Heart left ventricle (tissue), 16 donors: ENCODE measurements at regions not wholly inside any gene's neighbourhood (a gene's known extent, or its start where the extent isn't known, plus 50 kb on each side); places are given as distances from the start of the nearest gene placed in this dataset.

ENCODE experiments used
- ATAC-seq, 4 donors: fragments of 200-7000 bp; cut with Tn5 transposase; one replicate each; pipeline ENCODE4 v1.9.1; 2020 to 2022; ENCODE audit warnings: moderate library complexity in 4 of 4, mild to moderate bottlenecking in 3 of 4, moderate number of reproducible peaks in 1 of 4
- DNase-seq, 5 donors: peaks; one replicate each; pipeline ENCODE4 v3.0.0-alpha.2; 2020
- H3K27ac ChIP-seq, 12 donors: fragments of 200-600 bp; sonication (generic) in 4 of 12; one replicate each; pipeline versions ENCODE4 v1.5.0 to v1.8.0; 2016 to 2022; ENCODE audit warnings: mild to moderate bottlenecking in 2 of 12
- H3K27me3 ChIP-seq, 9 donors: fragments of 200-600 bp; sonication (generic) in 2 of 9; one replicate each; pipeline versions ENCODE4 v1.5.1 to v1.8.0; 2016 to 2022; ENCODE audit warnings: mild to moderate bottlenecking in 3 of 9
- H3K36me3 ChIP-seq, 9 donors: fragments of 200-600 bp; sonication (generic) in 2 of 9; one replicate each; pipeline versions ENCODE4 v1.5.0 to v1.8.0; 2018 to 2022; ENCODE audit warnings: mild to moderate bottlenecking in 2 of 9
- H3K4me1 ChIP-seq, 12 donors: fragments of 200-600 bp; sonication (generic) in 4 of 12; one replicate each; pipeline versions ENCODE4 v1.5.0 to v1.8.0; 2016 to 2022; ENCODE audit warnings: mild to moderate bottlenecking in 3 of 12
- H3K4me3 ChIP-seq, 12 donors: fragments of 200-600 bp; sonication (generic) in 4 of 12; one replicate each; pipeline versions ENCODE4 v1.5.0 to v1.8.0; 2017 to 2022; ENCODE audit warnings: mild to moderate bottlenecking in 9 of 12, moderate library complexity in 4 of 12
- H3K9me3 ChIP-seq, 12 donors: fragments of 200-600 bp; sonication (generic) in 4 of 12; one replicate each; pipeline versions ENCODE4 v1.5.0 to v1.8.0; 2016 to 2022; ENCODE audit warnings: mild to moderate bottlenecking in 1 of 12
- POLR2A ChIP-seq, 2 donors: fragments of 450-650 bp; IDR thresholded peaks; one replicate each; pipeline ENCODE4 v1.6.1; 2017; ENCODE audit warnings: antibody characterized with exemption in 2 of 2, mild to moderate bottlenecking in 2 of 2, moderate library complexity in 2 of 2
- WGBS, 4 donors: extraction: QIAGEN DNeasy Blood & Tissue Kit in 2 of 4; methylation state at CpG; one replicate each; pipeline versions ENCODE4 v1.1.5 to v1.1.7; 2013 to 2018; 5-methylcytosine and 5-hydroxymethylcytosine counted together
- intact Hi-C, 10 donors: fragments of 100-400 bp; cut with DNase I; formaldehyde crosslinking; loops; one replicate each; pipeline versions ENCODE4 v1.11.1 to v1.14.2; 2022
- TF ChIP-seq, protein P1 (sequence below), 12 donors: fragments of 200-600 bp; sonication (generic) in 4 of 12; IDR thresholded peaks; one replicate each; pipeline versions ENCODE4 v1.5.0 to v1.8.0; 2018 to 2022; ENCODE audit warnings: antibody characterized with exemption in 12 of 12, mild to moderate bottlenecking in 5 of 12
- donor health status: ischemic (EF 13 %, LVEDD 7.1; RV severe dilation, severe dysfunction).
- donor health status: healthy with polysubstance abuse.
- donor health status: DM: no; HTN: yes; CAD: no.
- donor health status: DM: no; HTN: no; CAD: no.
- donor health status: ischemic (EF 25% LVEDD 6.9; RV normal size, moderate dysfunction).
- donor health status: ischemic (EF 25% LVEDD 5.7; RV mildly dilated, moderate dysfunction).
- donor health status: healthy.
- donor health status: DM: yes; HTN: yes; CAD: no.
- donor health status: ischemic (EF 35%, LVEDD 5.7; RV mildly dilated, moderate dysfunction).
- donor health status: nonischemic (EF 11% LVEDD 7.7; RV severe dilation, severe dysfunction).
- donor health status: DM: yes; HTN: yes; CAD: no.
- donor health status: PGD.
- donor health status: ischemic (EF 29% LVEDD 5.4; RV normal size, mild dysfunction).
- donor health status: nonischemic (EF 23%, LVEDD 6.1; RV moderate dilation, normal function).

DNA sequence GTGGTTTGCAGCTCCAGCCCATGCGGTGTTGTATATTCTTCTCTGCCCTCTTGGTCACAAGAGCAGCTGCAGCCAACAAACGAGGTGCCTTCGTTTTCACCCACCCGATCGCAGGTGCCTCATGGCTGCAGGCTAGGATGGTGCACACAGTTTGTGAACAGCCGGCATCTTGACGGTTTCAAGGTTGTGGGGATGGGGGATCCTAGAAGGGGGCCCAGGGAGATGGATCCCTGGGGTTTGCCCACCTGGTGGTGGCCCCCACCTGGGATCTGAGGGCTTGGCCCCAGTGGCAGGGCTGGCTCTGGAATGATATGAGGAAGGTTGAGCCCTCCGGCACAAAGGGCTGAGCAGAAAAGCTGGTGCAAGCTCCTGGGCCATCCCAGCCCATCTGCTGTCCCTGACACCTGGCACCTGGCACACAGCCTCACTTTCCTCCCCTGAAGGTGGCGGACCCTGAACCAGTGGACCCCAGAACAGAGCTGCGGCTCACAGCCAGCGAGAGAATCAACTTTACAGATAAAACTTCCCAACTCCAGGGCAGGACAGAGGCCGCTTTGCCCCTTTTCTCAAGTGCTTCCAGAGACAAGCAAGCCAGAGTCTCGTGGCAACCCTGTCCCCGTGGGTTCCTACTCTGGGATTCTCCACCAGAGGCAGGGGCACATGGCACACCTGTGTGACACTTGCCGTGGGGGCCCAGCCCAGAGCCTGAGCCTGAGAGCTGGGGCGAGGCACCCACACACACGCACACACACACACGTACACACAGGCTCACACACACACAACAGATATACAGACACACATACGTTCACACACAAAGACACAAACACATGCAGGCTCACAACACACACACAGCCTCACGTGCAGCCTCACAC lies 177.3 kb upstream of the PPP2R2D start:
- DNase-seq, result no peak
- Histone ChIP-seq H3K4me1 (peaks cover 0 to 13% (median 6%) of the 10 kb centered on the region in 12 donors), H3K27me3 (peaks cover 0 to 6% (median 0%) of the 10 kb centered on the region in 9 donors), H3K4me3 (no peak overlapping the region), H3K9me3 (peaks cover 0 to 10% (median 0%) of the 10 kb centered on the region in 12 donors), H3K36me3 (no peaks in the 10 kb centered on the region), H3K27ac (no peak overlapping the region)
- 81 to 89% (median 83%) methylated on average over 14 to 20 of the region's 20 CpGs for WGBS, 4 donors
- TF ChIP-seq, protein P1, sequence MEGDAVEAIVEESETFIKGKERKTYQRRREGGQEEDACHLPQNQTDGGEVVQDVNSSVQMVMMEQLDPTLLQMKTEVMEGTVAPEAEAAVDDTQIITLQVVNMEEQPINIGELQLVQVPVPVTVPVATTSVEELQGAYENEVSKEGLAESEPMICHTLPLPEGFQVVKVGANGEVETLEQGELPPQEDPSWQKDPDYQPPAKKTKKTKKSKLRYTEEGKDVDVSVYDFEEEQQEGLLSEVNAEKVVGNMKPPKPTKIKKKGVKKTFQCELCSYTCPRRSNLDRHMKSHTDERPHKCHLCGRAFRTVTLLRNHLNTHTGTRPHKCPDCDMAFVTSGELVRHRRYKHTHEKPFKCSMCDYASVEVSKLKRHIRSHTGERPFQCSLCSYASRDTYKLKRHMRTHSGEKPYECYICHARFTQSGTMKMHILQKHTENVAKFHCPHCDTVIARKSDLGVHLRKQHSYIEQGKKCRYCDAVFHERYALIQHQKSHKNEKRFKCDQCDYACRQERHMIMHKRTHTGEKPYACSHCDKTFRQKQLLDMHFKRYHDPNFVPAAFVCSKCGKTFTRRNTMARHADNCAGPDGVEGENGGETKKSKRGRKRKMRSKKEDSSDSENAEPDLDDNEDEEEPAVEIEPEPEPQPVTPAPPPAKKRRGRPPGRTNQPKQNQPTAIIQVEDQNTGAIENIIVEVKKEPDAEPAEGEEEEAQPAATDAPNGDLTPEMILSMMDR (IDR thresholded peaks at IDR 0.05), result no peak
- no peak for TF ChIP-seq POLR2A (IDR thresholded peaks at IDR 0.05)
- no peak for ATAC-seq
- intact Hi-C loops, result no loop called here

DNA sequence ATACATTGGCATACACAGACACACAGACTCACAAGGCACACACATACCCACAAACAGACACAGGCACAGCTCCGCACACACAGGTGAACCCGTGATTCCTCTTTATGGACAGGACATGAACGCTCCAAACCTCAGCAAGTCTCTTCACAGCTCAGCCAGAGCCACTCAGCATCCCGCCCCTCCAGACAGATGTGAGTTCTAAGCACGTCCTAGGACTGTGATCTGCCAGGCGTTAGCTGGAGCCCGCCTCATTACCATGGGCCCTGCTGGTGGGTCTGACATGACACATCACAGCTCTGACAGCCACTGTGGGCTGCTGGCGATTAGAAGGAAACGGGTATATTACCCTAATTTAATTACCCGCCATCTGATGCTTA lies 176.7 kb upstream of the PPP2R2D start:
- ATAC-seq (no peak), DNase-seq (no peak)
- no peak for TF ChIP-seq POLR2A (IDR thresholded peaks at IDR 0.05)
- TF ChIP-seq, protein P1 (IDR thresholded peaks at IDR 0.05), result no peak
- intact Hi-C loops, result no loop called here
- Histone ChIP-seq H3K9me3 (peaks cover 0 to 4% (median 0%) of the 10 kb centered on the region in 12 donors), H3K27me3 (peaks cover 0 to 6% (median 0%) of the 10 kb centered on the region in 9 donors), H3K4me3 (no peak overlapping the region), H3K36me3 (no peaks in the 10 kb centered on the region), H3K27ac (no peak overlapping the region), H3K4me1 (peaks cover 0 to 13% (median 6%) of the 10 kb centered on the region in 12 donors)
- WGBS, 4 donors, result 67 to 82% (median 75%) methylated on average over 10 of the region's 10 CpGs

DNA sequence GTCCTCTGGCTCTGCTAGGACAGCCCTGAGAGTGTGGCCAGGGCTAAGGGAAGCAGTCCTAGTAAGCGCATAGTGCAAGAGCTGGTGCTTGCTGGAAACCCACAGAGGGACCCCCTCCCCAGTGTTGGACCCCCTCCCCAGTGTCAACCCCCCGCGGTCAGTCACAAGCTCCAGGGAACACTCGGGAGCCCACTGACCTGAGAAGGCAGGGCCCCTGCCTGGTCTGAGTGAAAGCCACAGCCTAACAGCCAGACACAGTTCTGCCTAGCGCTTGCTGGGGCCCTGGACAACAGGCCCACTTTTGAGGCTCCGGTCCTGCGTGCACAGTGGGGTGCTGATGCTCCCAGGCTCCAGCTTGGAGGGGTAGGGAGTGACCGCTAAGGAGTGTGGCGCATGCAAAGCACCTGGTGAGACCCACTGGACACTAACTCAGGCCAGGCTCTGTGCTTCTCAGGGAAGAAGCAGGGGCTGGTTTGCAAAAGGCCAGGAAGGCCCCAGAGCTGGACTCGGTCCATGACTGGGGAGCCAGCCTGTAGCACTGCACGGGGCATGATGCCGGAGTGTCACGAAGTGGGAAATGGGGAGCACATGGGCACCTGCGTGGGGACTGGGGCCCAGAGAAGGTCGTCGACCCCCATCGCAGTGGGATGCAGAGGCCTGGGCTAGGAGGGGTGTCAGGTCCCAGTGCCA lies 175.8 kb upstream of the PPP2R2D start:
- H3K27ac ChIP-seq, result no peak overlapping the region
- ATAC-seq (no peak), DNase-seq (no peak)
- H3K4me3 ChIP-seq, result no peak overlapping the region
- TF ChIP-seq, protein P1 (IDR thresholded peaks at IDR 0.05), result no peak
- TF ChIP-seq POLR2A (IDR thresholded peaks at IDR 0.05), result no peak
- peaks cover 0 to 13% (median 6%) of the 10 kb centered on the region in 12 donors for H3K4me1 ChIP-seq
- no peaks in the 10 kb centered on the region for H3K36me3 ChIP-seq
- WGBS, 4 donors, result 86 to 91% (median 89%) methylated on average over 13 to 17 of the region's 17 CpGs
- peaks cover 0 to 6% (median 0%) of the 10 kb centered on the region in 9 donors for H3K27me3 ChIP-seq
- H3K9me3 ChIP-seq, result no peaks in the 10 kb centered on the region
- intact Hi-C loops, result no loop called here

DNA sequence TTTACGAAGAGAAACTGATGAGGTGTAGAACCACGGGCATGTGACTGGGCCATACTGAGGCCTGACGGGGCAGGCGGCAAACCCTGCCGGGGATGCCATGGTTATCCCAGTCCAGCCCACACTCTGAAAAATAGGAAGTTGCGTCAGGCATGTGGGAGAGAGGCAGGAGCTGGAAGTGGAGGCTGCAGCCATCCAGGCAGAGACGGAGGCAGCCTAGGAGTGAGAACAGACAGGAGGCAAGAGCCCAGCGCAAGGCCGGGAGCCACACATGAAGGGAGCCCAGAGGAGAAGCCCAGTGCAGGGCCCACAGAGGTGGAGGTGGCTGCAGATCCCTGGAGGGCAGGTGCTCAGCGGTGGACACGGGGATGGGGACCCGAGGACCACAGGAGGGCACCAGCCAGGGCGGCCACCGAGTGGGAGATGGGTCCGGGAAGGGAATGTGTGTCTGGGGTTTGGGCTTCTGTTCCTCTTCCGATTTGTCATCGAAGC lies 175.2 kb upstream of the PPP2R2D start:
- TF ChIP-seq POLR2A (IDR thresholded peaks at IDR 0.05), result no peak
- TF ChIP-seq, protein P1 (IDR thresholded peaks at IDR 0.05), result no peak
- H3K9me3 ChIP-seq, result no peaks in the 10 kb centered on the region
- H3K27ac ChIP-seq, result no peak overlapping the region
- ATAC-seq, result no peak
- 88 to 90% (median 88%) methylated on average over 17 of the region's 17 CpGs for WGBS, 4 donors
- H3K4me1 ChIP-seq, result peaks cover 0 to 13% (median 6%) of the 10 kb centered on the region in 12 donors
- H3K27me3 ChIP-seq, result peaks cover 0 to 6% (median 0%) of the 10 kb centered on the region in 9 donors
- intact Hi-C loops, result no loop called here
- no peak overlapping the region for H3K4me3 ChIP-seq
- H3K36me3 ChIP-seq, result no peaks in the 10 kb centered on the region
- DNase-seq, result no peak
